ENCODE measurements at regions not wholly inside any gene's neighbourhood (a gene's known extent, or its start where the extent isn't known, plus 50 kb on each side); places are given as distances from the start of the nearest gene placed in this dataset.
"Not testable (repeated sequence)": the region's sequence is repeated elsewhere in the genome, so short reads cannot be mapped to it uniquely, and the experiment has no call there.

DNA sequence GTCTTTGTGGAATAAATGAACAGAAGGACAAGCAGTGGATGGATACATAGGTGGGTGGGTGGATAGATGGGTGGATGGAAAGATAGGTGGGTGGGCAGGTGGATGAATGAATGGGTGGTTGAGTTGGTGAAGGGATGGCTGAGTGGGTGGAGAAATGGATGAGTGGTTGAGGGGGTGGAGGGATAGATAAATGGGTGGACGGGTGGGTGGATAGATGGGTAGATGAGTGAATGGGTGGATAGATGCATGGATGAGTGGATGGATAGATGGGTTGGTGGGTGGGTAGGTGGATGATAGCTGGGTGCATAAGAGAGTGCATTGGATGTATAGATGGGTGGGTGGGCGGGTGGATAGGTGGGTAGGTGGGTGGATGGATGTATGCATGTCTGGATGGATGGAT lies 63.5 kb downstream of the UNC93B1 start:
- H3K27ac Mint-ChIP-seq; H3K4me1 ChIP-seq (ENCODE audit: control insufficient read depth in 1 of 2, insufficient read depth in 2 of 2, low read length in 2 of 2); H2AFZ ChIP-seq (ENCODE audit: insufficient read depth, low read depth, low read length, poor library complexity, severe bottlenecking); intact Hi-C loops (cut with micrococcal nuclease); H3K36me3 Mint-ChIP-seq; H3K9ac ChIP-seq (ENCODE audit: insufficient read depth, low read length, poor library complexity, severe bottlenecking); H3K4me3 Mint-ChIP-seq; H3K36me3 ChIP-seq (replicated peaks in 1 of 2; ENCODE audit: control insufficient read depth in 1 of 2, insufficient read depth in 2 of 2, low read length in 2 of 2); H3K79me2 ChIP-seq (ENCODE audit: insufficient read depth, low read length); H3K9me3 Mint-ChIP-seq; H3K27ac ChIP-seq (ENCODE audit: low read depth in 1 of 2, low read length in 2 of 2); H3K4me3 ChIP-seq (replicated peaks in 1 of 3; ENCODE audit: low read depth in 2 of 3, low read length in 3 of 3); H3K27me3 ChIP-seq (ENCODE audit: control insufficient read depth in 2 of 2, insufficient read depth in 2 of 2, low read length in 2 of 2); H3K4me1 Mint-ChIP-seq; H4K20me1 ChIP-seq (ENCODE audit: insufficient read depth, low read length); DNase-seq; H3K4me2 ChIP-seq (replicated peaks; ENCODE audit: extremely low read depth, low read length, poor library complexity, severe bottlenecking); H3K9me3 ChIP-seq (replicated peaks in 1 of 2; ENCODE audit: control insufficient read depth in 1 of 2, insufficient read depth in 1 of 2, low read length in 2 of 2): not testable (repeated sequence)
- H3K27me3 Mint-ChIP-seq (ENCODE audit: low read depth in 3 of 3), result peaks cover 5 to 14% (median 6%) of the 10 kb centered on the region in 3 donors
- WGBS (ENCODE audit: insufficient coverage), result 83% methylated on average over 1 of the region's 2 CpGs

GRCh38 chr11:67938964-67939363 lies 64.9 kb downstream of the UNC93B1 start:
- H2AFZ ChIP-seq (ENCODE audit: insufficient read depth, low read depth, low read length, poor library complexity, severe bottlenecking); H3K4me1 Mint-ChIP-seq; H3K9ac ChIP-seq (ENCODE audit: insufficient read depth, low read length, poor library complexity, severe bottlenecking); intact Hi-C loops (cut with micrococcal nuclease); H3K9me3 Mint-ChIP-seq; DNase-seq; H3K4me3 ChIP-seq (replicated peaks in 1 of 3; ENCODE audit: low read depth in 2 of 3, low read length in 3 of 3); H3K27ac ChIP-seq (ENCODE audit: low read depth in 1 of 2, low read length in 2 of 2); H3K27me3 ChIP-seq (ENCODE audit: control insufficient read depth in 2 of 2, insufficient read depth in 2 of 2, low read length in 2 of 2); H3K79me2 ChIP-seq (ENCODE audit: insufficient read depth, low read length); H3K9me3 ChIP-seq (replicated peaks in 1 of 2; ENCODE audit: control insufficient read depth in 1 of 2, insufficient read depth in 1 of 2, low read length in 2 of 2); H4K20me1 ChIP-seq (ENCODE audit: insufficient read depth, low read length); H3K36me3 ChIP-seq (replicated peaks in 1 of 2; ENCODE audit: control insufficient read depth in 1 of 2, insufficient read depth in 2 of 2, low read length in 2 of 2); H3K27ac Mint-ChIP-seq; H3K36me3 Mint-ChIP-seq; H3K4me1 ChIP-seq (ENCODE audit: control insufficient read depth in 1 of 2, insufficient read depth in 2 of 2, low read length in 2 of 2); H3K4me2 ChIP-seq (replicated peaks; ENCODE audit: extremely low read depth, low read length, poor library complexity, severe bottlenecking); H3K4me3 Mint-ChIP-seq: not testable (repeated sequence)
- peaks cover 7 to 16% (median 9%) of the 10 kb centered on the region in 3 donors for H3K27me3 Mint-ChIP-seq (ENCODE audit: low read depth in 3 of 3)
- no CpG with 5 or more reads among the region's 4 CpGs for WGBS (ENCODE audit: insufficient coverage)

GRCh38 chr11:67938371-67938770 lies 65.5 kb downstream of the UNC93B1 start:
- 100% methylated on average over 1 of the region's 3 CpGs for WGBS (ENCODE audit: insufficient coverage)
- H3K4me1 Mint-ChIP-seq; DNase-seq; H3K9me3 Mint-ChIP-seq; intact Hi-C loops (cut with micrococcal nuclease); H3K36me3 Mint-ChIP-seq; H4K20me1 ChIP-seq (ENCODE audit: insufficient read depth, low read length); H3K4me3 ChIP-seq (replicated peaks in 1 of 3; ENCODE audit: low read depth in 2 of 3, low read length in 3 of 3); H3K36me3 ChIP-seq (replicated peaks in 1 of 2; ENCODE audit: control insufficient read depth in 1 of 2, insufficient read depth in 2 of 2, low read length in 2 of 2); H3K4me1 ChIP-seq (ENCODE audit: control insufficient read depth in 1 of 2, insufficient read depth in 2 of 2, low read length in 2 of 2); H3K27ac Mint-ChIP-seq; H3K9ac ChIP-seq (ENCODE audit: insufficient read depth, low read length, poor library complexity, severe bottlenecking); H3K9me3 ChIP-seq (replicated peaks in 1 of 2; ENCODE audit: control insufficient read depth in 1 of 2, insufficient read depth in 1 of 2, low read length in 2 of 2); H3K79me2 ChIP-seq (ENCODE audit: insufficient read depth, low read length); H3K27me3 ChIP-seq (ENCODE audit: control insufficient read depth in 2 of 2, insufficient read depth in 2 of 2, low read length in 2 of 2); H3K27ac ChIP-seq (ENCODE audit: low read depth in 1 of 2, low read length in 2 of 2); H2AFZ ChIP-seq (ENCODE audit: insufficient read depth, low read depth, low read length, poor library complexity, severe bottlenecking); H3K4me2 ChIP-seq (replicated peaks; ENCODE audit: extremely low read depth, low read length, poor library complexity, severe bottlenecking); H3K4me3 Mint-ChIP-seq: not testable (repeated sequence)
- H3K27me3 Mint-ChIP-seq (ENCODE audit: low read depth in 3 of 3), result peaks cover 7 to 17% (median 11%) of the 10 kb centered on the region in 3 donors

- DNase-seq; intact Hi-C loops (cut with micrococcal nuclease); H4K20me1 ChIP-seq (ENCODE audit: insufficient read depth, low read length); H3K4me1 ChIP-seq (ENCODE audit: control insufficient read depth in 1 of 2, insufficient read depth in 2 of 2, low read length in 2 of 2); H3K9me3 ChIP-seq (replicated peaks in 1 of 2; ENCODE audit: control insufficient read depth in 1 of 2, insufficient read depth in 1 of 2, low read length in 2 of 2); H3K4me2 ChIP-seq (replicated peaks; ENCODE audit: extremely low read depth, low read length, poor library complexity, severe bottlenecking); H3K9ac ChIP-seq (ENCODE audit: insufficient read depth, low read length, poor library complexity, severe bottlenecking); H3K36me3 ChIP-seq (replicated peaks in 1 of 2; ENCODE audit: control insufficient read depth in 1 of 2, insufficient read depth in 2 of 2, low read length in 2 of 2); H3K4me3 Mint-ChIP-seq; H3K4me3 ChIP-seq (replicated peaks in 1 of 3; ENCODE audit: low read depth in 2 of 3, low read length in 3 of 3); H3K79me2 ChIP-seq (ENCODE audit: insufficient read depth, low read length); H3K36me3 Mint-ChIP-seq; H3K4me1 Mint-ChIP-seq; H3K27ac ChIP-seq (ENCODE audit: low read depth in 1 of 2, low read length in 2 of 2); H2AFZ ChIP-seq (ENCODE audit: insufficient read depth, low read depth, low read length, poor library complexity, severe bottlenecking); H3K27me3 ChIP-seq (ENCODE audit: control insufficient read depth in 2 of 2, insufficient read depth in 2 of 2, low read length in 2 of 2); H3K9me3 Mint-ChIP-seq: not testable (repeated sequence)
- peaks cover 9 to 20% (median 16%) of the 10 kb centered on the region in 3 donors for H3K27me3 Mint-ChIP-seq (ENCODE audit: low read depth in 3 of 3)
- WGBS (ENCODE audit: insufficient coverage), result no CpG with 5 or more reads among the region's 7 CpGs
- H3K27ac Mint-ChIP-seq, result peak overlapping the region in 1 of 7 donors; percentile 33
Observed at GRCh38 chr11:67923565-67923964, 80.3 kb downstream of the UNC93B1 start.

Measured in CD14-positive monocyte (primary cell).